H1 (cell line): ENCODE measurements at regions not wholly inside any gene's neighbourhood (a gene's known extent, or its start where the extent isn't known, plus 50 kb on each side); places are given as distances from the start of the nearest gene placed in this dataset.

ENCODE experiments used
- CTCF ChIA-PET: fragments of 300-600 bp; sonication (Branson Sonifier 250); formaldehyde crosslinking; loops from one replicate; lab custom pipeline; 2021; ENCODE audit not compliant: partially characterized antibody; lab: Charles Lee
- POLR2A ChIA-PET: fragments of 300-600 bp; sonication (Branson Sonifier 250); formaldehyde crosslinking; loops from one replicate; lab custom pipeline; 2021; ENCODE audit warnings: inconsistent platforms; ENCODE audit not compliant: partially characterized antibody; lab: Charles Lee
- DNase-seq, 2 experiments: peaks; one replicate each; pipeline versions ENCODE4 v3.0.0 to v3.0.0-alpha.2; 2010 to 2022; ENCODE audit warnings: low spot score in 2 of 2, low read depth in 1 of 2, mixed read lengths in 1 of 2
- FAIRE-seq: peaks from 2 replicates; lab custom pipeline; 2011; peaks lifted over from hg19 to GRCh38; lab: Jason Lieb, UNC
- H2AFZ ChIP-seq: 2 replicates; pipeline ENCODE4 v1.8.1; 2012; ENCODE audit warnings: low read length, inconsistent platforms
- H2AK5ac ChIP-seq: 2 replicates; pipeline ENCODE4 v1.6.1; 2013; ENCODE audit warnings: low read depth, low read length
- H2BK120ac ChIP-seq: replicated peaks from 2 replicates; pipeline ENCODE3; 2013; ENCODE audit warnings: low read depth, low read length, inconsistent platforms
- H2BK12ac ChIP-seq: 2 replicates; pipeline ENCODE4 v1.6.1; 2013; ENCODE audit warnings: low read depth, low read length
- H2BK15ac ChIP-seq: 2 replicates; pipeline ENCODE4 v1.6.1; 2013; ENCODE audit warnings: low read length
- H2BK20ac ChIP-seq: 2 replicates; pipeline ENCODE4 v1.6.1; 2013; ENCODE audit warnings: low read length
- H2BK5ac ChIP-seq: 2 replicates; pipeline ENCODE4 v1.6.1; 2013; ENCODE audit warnings: low read depth, low read length
- H3K14ac ChIP-seq: 2 replicates; pipeline ENCODE4 v1.6.1; 2013; ENCODE audit warnings: inconsistent platforms; ENCODE audit not compliant: insufficient read length
- H3K18ac ChIP-seq: 2 replicates; pipeline ENCODE4 v1.6.1; 2013; ENCODE audit warnings: low read length; ENCODE audit errors: extremely low read depth
- H3K23ac ChIP-seq: 2 replicates; pipeline ENCODE4 v1.6.1; 2013; ENCODE audit warnings: inconsistent platforms; ENCODE audit not compliant: insufficient read length
- H3K23me2 ChIP-seq: 2 replicates; pipeline ENCODE4 v1.6.1; 2013; ENCODE audit warnings: low read depth, low read length
- H3K27ac ChIP-seq: 2 replicates; pipeline ENCODE4 v1.6.1; 2011; ENCODE audit warnings: low read depth, low read length, inconsistent platforms
- H3K27me3 ChIP-seq, 4 experiments: replicated peaks in 1 of 4; 1 replicate in 1 of 4; 2 replicates in 3 of 4; pipeline versions ENCODE4 v1.6.1 to v1.8.1; 2011 to 2013; ENCODE audit warnings: low read length in 3 of 4, mild to moderate bottlenecking in 3 of 4, inconsistent platforms in 2 of 4, mixed read lengths in 2 of 4, moderate library complexity in 1 of 4; ENCODE audit not compliant: control insufficient read depth in 3 of 4, insufficient read depth in 3 of 4; ENCODE audit errors: extremely low read depth in 1 of 4
- H3K36me3 ChIP-seq, 4 experiments: 2 replicates each; pipeline versions ENCODE4 v1.6.1 to v1.8.1; 2011 to 2013; ENCODE audit warnings: mild to moderate bottlenecking in 4 of 4, low read length in 3 of 4, moderate library complexity in 2 of 4, control low read depth in 1 of 4, inconsistent platforms in 1 of 4; ENCODE audit not compliant: insufficient read depth in 4 of 4, control insufficient read depth in 2 of 4
- H3K4ac ChIP-seq: replicated peaks from 2 replicates; pipeline ENCODE3; 2013; ENCODE audit warnings: low read length, low read depth, mixed read lengths, inconsistent platforms; ENCODE audit not compliant: insufficient read length
- H3K4me1 ChIP-seq, 4 experiments: replicated peaks in 1 of 4; 1 replicate in 1 of 4; 2 replicates in 3 of 4; pipeline versions ENCODE4 v1.6.1 to v1.8.1; 2011 to 2013; ENCODE audit warnings: low read length in 3 of 4, inconsistent platforms in 2 of 4, mixed read lengths in 1 of 4; ENCODE audit not compliant: insufficient read depth in 4 of 4, control insufficient read depth in 3 of 4
- H3K4me2 ChIP-seq, 2 experiments: 2 replicates each; pipeline versions ENCODE4 v1.6.1 to v1.8.1; 2011 to 2013; ENCODE audit warnings: low read depth in 2 of 2, low read length in 2 of 2, control low read depth in 1 of 2, inconsistent platforms in 1 of 2, mild to moderate bottlenecking in 1 of 2; ENCODE audit not compliant: insufficient read depth in 1 of 2
- H3K4me3 ChIP-seq, 4 experiments: fragments of 200-600, 300-600 bp in 1 of 4; sonication (generic), shearing (Covaris generic), sonication (Bioruptor Twin) in 1 of 4; 2 replicates each; pipeline versions ENCODE4 v1.5.1 to v1.8.1; 2011 to 2016; ENCODE audit warnings: low read length in 4 of 4, low read depth in 3 of 4, control low read depth in 2 of 4, inconsistent platforms in 2 of 4, mild to moderate bottlenecking in 2 of 4, mixed read lengths in 1 of 4, moderate library complexity in 1 of 4; ENCODE audit not compliant: insufficient read depth in 2 of 4; ENCODE audit errors: extremely low read depth in 1 of 4
- H3K56ac ChIP-seq: replicated peaks from 2 replicates; pipeline ENCODE3; 2013; ENCODE audit warnings: low read depth, mild to moderate bottlenecking, mixed read lengths, low read length, inconsistent platforms; ENCODE audit not compliant: insufficient read length
- H3K79me1 ChIP-seq: 2 replicates; pipeline ENCODE4 v1.6.1; 2013; ENCODE audit warnings: low read depth, low read length, control low read depth
- H3K79me2 ChIP-seq, 2 experiments: 2 replicates each; pipeline versions ENCODE4 v1.6.1 to v1.8.1; 2012 to 2013; ENCODE audit warnings: low read length in 2 of 2, mild to moderate bottlenecking in 2 of 2, inconsistent platforms in 1 of 2; ENCODE audit not compliant: insufficient read depth in 2 of 2, control insufficient read depth in 1 of 2
- H3K9ac ChIP-seq, 4 experiments: replicated peaks in 1 of 4; 1 replicate in 1 of 4; 2 replicates in 3 of 4; pipeline versions ENCODE4 v1.6.1 to v1.8.1; 2011 to 2013; ENCODE audit warnings: low read depth in 3 of 4, low read length in 3 of 4, control low read depth in 2 of 4, mild to moderate bottlenecking in 2 of 4, moderate library complexity in 2 of 4, inconsistent platforms in 1 of 4; ENCODE audit errors: extremely low read depth in 1 of 4
- H3K9me3 ChIP-seq, 2 experiments: 2 replicates each; pipeline versions ENCODE4 v1.6.1 to v1.8.1; 2012 to 2013; ENCODE audit warnings: mild to moderate bottlenecking in 2 of 2, moderate library complexity in 2 of 2, control low read depth in 1 of 2, inconsistent platforms in 1 of 2, low read depth in 1 of 2, low read length in 1 of 2, mixed read lengths in 1 of 2; ENCODE audit not compliant: insufficient read depth in 2 of 2
- H4K20me1 ChIP-seq, 2 experiments: replicated peaks in 1 of 2; 2 replicates each; pipeline versions ENCODE3 to v1.8.1; 2011 to 2013; ENCODE audit warnings: inconsistent platforms in 2 of 2, low read length in 2 of 2, mild to moderate bottlenecking in 1 of 2; ENCODE audit not compliant: insufficient read depth in 2 of 2, control insufficient read depth in 1 of 2
- H4K5ac ChIP-seq: 2 replicates; pipeline ENCODE4 v1.6.1; 2013; ENCODE audit warnings: low read length, low read depth, mixed read lengths, inconsistent platforms; ENCODE audit not compliant: insufficient read length
- H4K8ac ChIP-seq: 2 replicates; pipeline ENCODE4 v1.8.0; 2013; ENCODE audit warnings: mild to moderate bottlenecking, moderate library complexity, low read length, inconsistent platforms; ENCODE audit not compliant: insufficient read depth; ENCODE audit errors: extremely low read depth
- H4K91ac ChIP-seq: replicated peaks from 2 replicates; pipeline ENCODE3; 2013; ENCODE audit warnings: low read length, mixed read lengths, inconsistent platforms; ENCODE audit not compliant: insufficient read length
- BCL11A ChIP-seq, 2 experiments: IDR thresholded peaks; one replicate each; pipeline ENCODE4 v1.6.1; 2011; ENCODE audit warnings: low read depth in 2 of 2, low read length in 2 of 2, mild to moderate bottlenecking in 2 of 2
- BRCA1 ChIP-seq: IDR thresholded peaks from 2 replicates; pipeline ENCODE4 v1.6.1; 2012; ENCODE audit warnings: low read depth, low read length, improper control_type of control experiment
- E2F6 ChIP-seq: IDR thresholded peaks from 2 replicates; pipeline ENCODE4 v1.6.1; 2012; ENCODE audit warnings: inconsistent platforms
- EZH2 ChIP-seq: fragments of 200-600 bp; sonication (generic); IDR thresholded peaks from 2 replicates; pipeline ENCODE4 v1.7.1; 2012; ENCODE audit warnings: low read depth, mild to moderate bottlenecking, moderate library complexity, low read length, inconsistent platforms; ENCODE audit not compliant: severe bottlenecking
- FOSL1 ChIP-seq: IDR thresholded peaks from 2 replicates; pipeline ENCODE4 v1.6.1; 2011; ENCODE audit warnings: mild to moderate bottlenecking, low read depth, low read length, moderate library complexity; ENCODE audit not compliant: insufficient read depth
- RXRA ChIP-seq: IDR thresholded peaks from 2 replicates; pipeline ENCODE4 v1.6.1; 2011; ENCODE audit warnings: low read depth, mild to moderate bottlenecking, low read length, moderate library complexity; ENCODE audit not compliant: insufficient read depth
- SIRT6 ChIP-seq: IDR thresholded peaks from one replicate; pipeline ENCODE4 v1.7.1; 2012; ENCODE audit warnings: low read length, inconsistent platforms
- SP2 ChIP-seq: IDR thresholded peaks from 2 replicates; pipeline ENCODE4 v1.6.1; 2012; ENCODE audit warnings: mild to moderate bottlenecking, low read length, inconsistent platforms
- TAF1 ChIP-seq: IDR thresholded peaks from 2 replicates; pipeline ENCODE4 v1.6.1; 2011; ENCODE audit warnings: mild to moderate bottlenecking, low read depth, low read length
- WGBS, 2 experiments: shearing (Covaris generic) in 1 of 2; methylation state at CpG; one replicate each; pipeline versions ENCODE4 v1.1.6 to v1.1.7; 2013 to 2015; ENCODE audit warnings: low lambda C conversion rate in 2 of 2, mixed read lengths in 2 of 2, inconsistent platforms in 1 of 2, low coverage in 1 of 2, missing lambda C conversion rate in 1 of 2; ENCODE audit not compliant: insufficient replicate concordance in 2 of 2, insufficient coverage in 1 of 2, insufficient read length in 1 of 2; ENCODE audit errors: extremely low coverage in 1 of 2, missing lambda C conversion rate in 1 of 2; 5-methylcytosine and 5-hydroxymethylcytosine counted together

GRCh38 chr1:62922006-62922405 lies 138.1 kb downstream of the ATG4C start:
- Histone ChIP-seq H2BK15ac (no peak overlapping the region), H2BK20ac (no peak overlapping the region), H2AFZ (no peak overlapping the region), H2BK5ac (no peak overlapping the region), H3K4me2 (no peak overlapping the region), H3K4me1 (peaks cover 1 to 5% (median 3%) of the 10 kb centered on the region in 4 experiments; a peak in 5 of 7 replicates), H3K23me2 (no peaks in the 10 kb centered on the region), H3K4me3 (no peak overlapping the region), H3K27me3 (no peaks in the 10 kb centered on the region), H3K14ac (no peak overlapping the region)
- 81% methylated on average over 1 of the region's 1 CpG; no CpG with 5 or more reads in 1 of the 2 experiments for WGBS, 2 experiments
- TF ChIP-seq TAF1 = no peak
- TF ChIP-seq EZH2 = no peak
- no peak for TF ChIP-seq FOSL1
- no peak for TF ChIP-seq BCL11A (IDR thresholded peaks at IDR 0.05; ENCODE audit: low read depth in 2 of 2, low read length in 2 of 2)
- no peak for TF ChIP-seq E2F6
- TF ChIP-seq BRCA1 = no peak
- TF ChIP-seq SIRT6 = no peak
- TF ChIP-seq SP2 = no peak
- TF ChIP-seq RXRA = no peak
- TF ChIP-seq, all 59 proteins: peak for 0
- H4K91ac ChIP-seq = no peak overlapping the region
- no peaks in the 10 kb centered on the region for H3K9me3 ChIP-seq
- H4K5ac ChIP-seq = no peak overlapping the region
- ChIA-PET POLR2A (no interaction called here), CTCF (interaction anchor here (6.6 kb wide), 1 partner anchor 16 kb away, joined by 47 read pairs; no protein-coding TSS in a partner anchor)
- no peak overlapping the region for H3K4ac ChIP-seq
- H3K56ac ChIP-seq = no peak overlapping the region
- H3K9ac ChIP-seq = no peak overlapping the region
- no peak overlapping the region for H2AK5ac ChIP-seq
- H3K36me3 ChIP-seq = no peaks in the 10 kb centered on the region
- H3K18ac ChIP-seq = no peak overlapping the region
- FAIRE-seq (no peak), DNase-seq (no peak)
- no peaks in the 10 kb centered on the region for H4K20me1 ChIP-seq
- no peaks in the 10 kb centered on the region for H3K79me1 ChIP-seq
- H3K27ac ChIP-seq = no peak overlapping the region
- H2BK12ac ChIP-seq = no peak overlapping the region
- H4K8ac ChIP-seq = no peak overlapping the region
- no peak overlapping the region for H3K23ac ChIP-seq
- H2BK120ac ChIP-seq = no peak overlapping the region
- no peaks in the 10 kb centered on the region for H3K79me2 ChIP-seq
